SW 1271 (cell line): ENCODE measurements at regions not wholly inside any gene's neighbourhood (a gene's known extent, or its start where the extent isn't known, plus 50 kb on each side); places are given as distances from the start of the nearest gene placed in this dataset.
"Not testable (repeated sequence)": the region's sequence is repeated elsewhere in the genome, so short reads cannot be mapped to it uniquely, and the experiment has no call there.

Experiments used
- DNase-seq, 2 experiments: peaks; one replicate each; lab custom pipeline; 2025; lab: John Stamatoyannopoulos, UW

DNA sequence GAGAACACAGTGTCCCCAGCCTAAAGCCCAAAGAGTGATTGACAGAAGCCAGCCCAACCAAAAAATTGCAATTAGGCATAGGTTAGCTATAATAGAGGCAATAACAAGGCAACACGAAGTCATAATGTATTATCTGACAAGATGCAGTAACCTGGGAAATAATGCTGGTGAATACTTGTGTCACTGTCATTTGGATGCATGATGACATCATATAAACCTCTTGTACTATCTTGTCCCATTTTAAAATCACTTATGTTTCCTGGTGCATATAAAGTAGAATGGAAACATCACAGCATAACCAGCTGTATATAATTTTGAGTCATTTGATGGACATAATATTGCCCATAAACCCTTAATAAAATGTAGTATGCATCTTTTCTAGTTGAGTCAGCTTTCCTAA, 1138.3 kb upstream of the LRRTM3 start:
- DNase-seq: no peak

DNA sequence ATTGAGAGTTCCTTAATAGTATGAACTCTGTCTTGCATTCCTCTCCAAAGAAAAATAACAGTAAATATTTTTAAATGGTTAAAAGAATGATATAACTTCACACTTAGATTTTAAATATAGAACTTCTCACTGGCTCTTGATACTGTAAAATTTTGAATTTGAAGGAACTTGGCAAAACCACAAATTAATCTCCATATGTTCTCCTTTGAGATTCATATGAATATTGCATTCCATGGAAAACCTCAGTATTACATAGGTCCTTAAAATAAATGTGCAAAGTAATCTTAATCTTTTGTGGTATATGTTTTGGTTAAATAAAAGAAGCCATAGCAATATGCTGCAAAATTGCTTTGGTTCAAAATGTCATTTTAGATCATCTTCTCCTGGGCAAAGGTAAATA, 1137.6 kb upstream of the LRRTM3 start:
- DNase-seq: no peak

DNA sequence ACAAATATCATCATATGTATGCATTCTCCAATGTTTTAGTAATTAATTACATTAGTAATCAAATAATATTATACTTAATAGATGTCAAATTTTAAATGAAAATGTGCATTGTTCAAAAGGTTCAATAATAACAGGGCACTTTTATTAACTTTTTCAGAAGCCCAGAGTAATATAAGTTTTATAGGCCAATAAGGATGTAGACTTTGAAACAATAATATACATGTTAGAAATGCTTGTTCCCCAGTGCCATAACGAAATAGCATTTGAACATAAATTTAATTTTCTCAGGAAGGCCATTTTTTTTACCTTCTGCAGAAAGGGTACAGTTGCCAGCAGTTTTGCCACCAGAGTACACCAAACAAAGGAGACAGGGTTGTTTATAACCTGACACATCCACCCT, 1133.9 kb upstream of the LRRTM3 start:
- DNase-seq: no peak

DNA sequence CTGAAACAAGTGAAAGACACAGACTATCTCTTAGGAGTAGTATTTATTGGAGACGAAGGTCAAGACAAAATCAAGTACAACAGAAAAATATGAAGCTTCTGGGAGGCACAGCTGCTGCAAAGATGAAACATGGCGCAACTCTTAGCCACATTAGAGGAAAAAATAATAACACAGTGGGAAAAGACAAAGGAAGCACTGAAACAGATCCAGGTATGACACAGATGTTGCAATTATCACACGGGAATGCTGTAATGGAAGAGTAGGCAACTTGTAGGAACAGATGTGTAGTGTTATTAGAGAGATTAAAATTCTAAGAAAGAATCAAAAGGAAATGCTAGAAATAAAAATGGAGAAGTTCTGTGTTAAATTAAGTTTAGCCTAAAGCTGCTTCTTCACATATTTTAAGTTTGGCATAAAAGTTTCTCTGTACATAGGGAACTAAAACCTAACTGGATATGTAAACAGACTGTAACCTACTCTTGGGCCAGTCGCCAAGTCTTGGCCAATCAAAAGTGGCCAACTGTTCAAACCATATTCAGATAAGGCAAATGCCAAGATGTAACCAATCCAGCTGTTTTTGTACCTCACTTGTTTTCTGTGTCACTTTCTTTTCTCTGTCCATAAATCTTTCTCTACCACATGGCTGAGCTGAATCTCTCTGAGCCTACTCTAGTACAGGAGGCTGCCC, 1132.0 kb upstream of the LRRTM3 start:
- no peak for DNase-seq

DNA sequence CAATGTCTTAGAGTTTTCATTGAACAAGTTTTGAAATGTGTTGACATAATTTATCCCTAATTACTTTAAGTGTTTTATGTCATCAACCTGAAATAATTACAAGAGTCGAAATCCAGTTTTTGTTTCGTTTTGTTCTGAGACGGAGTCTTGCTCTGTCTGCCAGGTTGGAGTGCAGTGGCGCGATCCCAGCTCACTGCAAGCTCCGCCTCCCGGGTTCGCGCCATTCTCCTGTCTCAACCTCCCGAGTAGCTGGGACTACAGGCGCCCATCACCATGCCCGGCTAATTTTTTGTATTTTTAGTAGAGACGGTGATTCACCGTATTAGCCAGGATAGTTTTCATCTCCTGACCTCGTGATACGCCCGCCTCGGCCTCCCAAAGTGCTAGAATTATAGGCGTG, 1131.0 kb upstream of the LRRTM3 start:
- not testable (repeated sequence) for DNase-seq

DNA sequence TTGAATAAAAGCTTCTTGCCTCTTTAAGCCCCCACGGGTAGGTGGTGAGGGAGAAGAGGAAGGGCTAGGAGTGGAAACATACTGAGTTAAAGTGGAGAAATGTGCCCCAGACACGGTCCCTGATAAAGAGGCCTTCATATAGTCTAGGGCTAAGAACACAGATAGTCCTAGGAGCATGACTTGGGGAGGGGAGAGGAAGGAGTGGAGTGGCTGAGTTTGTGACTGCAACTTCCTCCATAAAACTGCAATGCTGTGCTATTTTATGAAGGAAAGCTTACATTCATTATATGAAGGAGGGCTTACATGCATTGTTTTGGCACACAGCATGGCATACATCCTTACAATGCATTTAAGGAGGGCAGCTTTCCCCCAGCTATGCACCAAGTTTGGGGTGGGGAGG, 1129.4 kb upstream of the LRRTM3 start:
- no peak for DNase-seq

DNA sequence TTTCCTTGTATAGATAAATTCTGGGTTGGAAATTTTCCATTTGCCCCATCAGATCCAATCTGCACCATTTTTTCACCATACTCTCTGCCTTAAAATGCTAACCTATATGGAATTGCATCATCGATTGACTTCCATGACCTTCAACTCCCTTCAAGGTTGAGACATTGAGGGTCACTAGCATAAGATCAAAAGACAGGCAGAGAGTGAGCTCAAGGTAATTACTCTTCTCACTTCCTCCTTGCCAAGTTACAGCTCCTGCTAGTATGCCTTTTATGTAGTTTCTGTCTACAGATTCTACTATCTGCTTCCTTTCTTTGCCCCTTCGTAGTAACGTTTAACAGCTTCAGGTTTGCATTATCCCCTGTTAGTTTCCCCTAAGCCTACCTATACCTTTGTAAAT, 1127.7 kb upstream of the LRRTM3 start:
- DNase-seq: no peak

DNA sequence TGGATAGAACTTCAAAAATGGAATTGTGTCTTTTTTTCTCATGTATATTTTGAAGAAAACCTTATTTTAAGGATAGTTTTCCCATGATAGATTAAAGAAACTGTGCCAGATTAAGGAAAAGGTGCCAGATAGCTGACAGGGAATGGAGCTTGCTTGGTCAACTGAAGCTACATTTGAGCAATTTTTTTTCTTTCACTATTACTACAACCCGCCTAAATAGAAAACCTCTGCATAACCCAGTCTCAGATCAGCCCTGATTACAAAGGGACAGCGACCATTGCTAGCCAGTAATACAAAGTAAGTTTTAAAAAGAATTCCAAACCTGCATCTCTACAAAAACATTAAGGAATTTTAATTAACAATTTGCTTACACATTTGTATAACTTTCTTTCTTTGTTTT, 1123.4 kb upstream of the LRRTM3 start:
- no peak for DNase-seq

DNA sequence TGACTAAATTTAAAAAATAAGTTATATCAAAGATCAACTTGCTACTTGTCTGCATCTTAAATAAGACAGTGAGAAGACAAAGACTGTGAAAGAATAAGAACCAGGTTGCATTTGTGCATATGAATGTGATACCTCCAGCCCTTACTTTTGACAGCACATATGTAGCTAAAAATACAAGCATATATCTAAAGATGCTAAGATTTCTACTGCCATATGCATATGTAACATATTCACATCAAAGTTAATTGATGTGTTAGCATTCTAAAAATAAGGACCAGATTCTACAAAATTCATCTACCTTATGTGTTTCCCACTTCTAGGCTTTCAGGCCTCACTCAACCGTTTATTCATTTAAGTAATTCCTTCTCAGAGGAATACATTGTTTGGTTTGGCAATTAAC, 1120.3 kb upstream of the LRRTM3 start:
- DNase-seq: no peak

DNA sequence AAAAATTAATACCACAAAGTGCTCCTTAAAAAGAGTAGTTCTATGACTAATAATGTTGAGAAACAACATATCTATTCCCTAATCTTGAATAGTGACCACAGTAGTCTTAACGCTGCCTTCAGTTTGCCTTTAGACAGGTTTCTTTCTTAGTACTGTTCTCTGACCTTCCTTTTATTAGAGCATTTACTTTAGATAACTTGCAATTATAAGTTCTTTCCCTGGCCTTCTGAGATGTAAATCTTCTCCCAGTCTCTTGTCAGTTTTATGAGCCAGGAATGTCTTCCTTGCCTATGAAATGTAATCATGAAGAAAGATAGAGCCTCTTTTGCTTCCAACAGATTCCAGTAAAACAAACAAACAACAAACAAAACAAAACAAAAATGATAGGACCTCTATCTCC, 1119.8 kb upstream of the LRRTM3 start:
- DNase-seq: no peak

DNA sequence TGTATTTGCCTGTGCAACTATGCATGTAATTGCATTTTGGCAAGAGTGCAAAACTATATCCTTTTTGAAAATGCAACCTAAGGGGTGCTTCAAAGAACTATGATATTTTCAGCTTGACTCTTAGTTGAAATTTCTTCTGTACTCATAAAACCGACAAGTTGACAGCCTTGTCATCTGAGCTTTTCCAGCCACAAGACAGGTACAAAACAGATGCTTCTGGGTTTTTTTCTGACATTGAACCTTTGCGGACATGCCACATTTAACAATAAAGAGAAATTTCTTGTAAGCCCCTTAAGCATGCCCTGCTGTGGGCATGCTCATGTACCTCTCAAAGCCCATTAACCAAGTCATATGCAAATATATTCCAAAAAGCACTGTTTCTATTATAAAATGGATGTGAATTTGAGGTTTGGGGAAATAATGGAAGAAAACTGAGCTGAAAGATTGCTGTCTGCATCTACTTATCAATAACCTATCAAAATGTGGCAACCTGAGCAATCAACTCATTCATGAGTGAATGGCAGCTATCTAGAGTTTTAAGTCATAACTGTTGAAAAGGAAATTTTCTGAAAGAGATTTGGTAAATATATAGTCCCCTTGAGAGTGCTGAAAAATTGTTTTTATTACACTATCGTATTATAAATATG, 1117.0 kb upstream of the LRRTM3 start:
- no peak for DNase-seq

DNA sequence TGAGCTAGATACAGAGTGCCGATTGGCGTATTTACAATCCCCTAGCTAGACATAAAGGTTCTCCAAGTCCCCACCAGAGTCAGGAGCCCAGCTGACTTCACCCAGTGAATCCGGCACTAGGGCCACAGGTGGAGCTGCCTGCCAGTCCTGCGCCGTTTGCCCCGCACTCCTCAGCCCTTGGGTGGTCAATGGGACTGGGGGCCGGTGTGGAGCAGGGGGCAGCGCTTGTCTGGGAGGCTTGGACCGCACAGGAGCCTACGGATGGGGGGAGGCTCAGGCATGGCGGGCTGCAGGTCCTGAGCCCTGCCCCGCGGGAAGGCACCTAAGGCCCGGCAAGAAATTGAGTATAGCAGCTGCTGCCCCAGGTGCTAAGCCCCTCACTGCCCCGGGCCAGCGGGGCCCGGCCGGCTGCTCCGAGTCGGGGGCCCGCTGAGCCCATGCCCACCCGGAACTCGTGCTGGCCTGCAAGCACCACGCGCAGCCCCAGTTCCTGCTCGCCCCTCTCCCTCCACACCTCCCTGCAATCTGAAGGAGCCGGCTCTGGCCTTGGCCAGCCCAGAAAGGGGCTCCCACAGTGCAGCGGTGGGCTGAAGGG, 1113.8 kb upstream of the LRRTM3 start:
- DNase-seq: no peak

DNA sequence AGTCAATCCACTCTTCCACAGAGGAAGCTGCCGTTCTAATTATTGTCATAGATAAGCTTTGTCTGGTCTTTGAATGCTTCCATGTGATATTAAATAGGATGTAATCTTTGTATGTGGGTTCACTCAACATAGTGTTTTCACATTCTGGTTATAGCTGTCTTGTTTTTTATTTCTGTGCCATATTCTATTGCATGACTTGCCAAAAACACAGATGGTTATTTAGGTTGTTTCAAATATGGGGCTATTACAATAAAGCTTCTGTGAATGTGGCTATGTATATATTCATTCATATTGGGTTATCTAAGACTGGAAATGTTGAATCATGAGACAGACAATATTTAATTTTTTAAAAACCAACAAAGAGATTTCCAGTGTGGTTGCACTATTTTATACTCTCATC, 1109.3 kb upstream of the LRRTM3 start:
- no peak for DNase-seq

DNA sequence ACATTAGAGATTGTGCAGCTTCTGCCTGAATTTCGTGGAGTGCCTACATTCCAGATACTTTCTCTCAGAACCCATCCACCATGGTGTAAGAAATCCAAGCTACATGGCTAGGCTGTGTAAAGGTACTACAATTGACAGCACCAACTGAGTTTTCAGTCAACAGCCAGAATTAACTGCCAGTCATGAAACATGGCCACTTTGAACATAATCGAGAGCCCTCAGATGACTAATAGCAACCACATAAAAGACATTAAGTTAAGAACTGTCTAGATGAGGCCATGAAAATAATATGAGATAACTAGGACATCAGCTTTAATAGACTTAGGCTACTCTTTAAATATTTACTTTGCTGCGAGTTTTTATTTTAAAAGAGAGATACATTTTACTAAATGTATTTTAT, 1106.8 kb upstream of the LRRTM3 start:
- DNase-seq: no peak

DNA sequence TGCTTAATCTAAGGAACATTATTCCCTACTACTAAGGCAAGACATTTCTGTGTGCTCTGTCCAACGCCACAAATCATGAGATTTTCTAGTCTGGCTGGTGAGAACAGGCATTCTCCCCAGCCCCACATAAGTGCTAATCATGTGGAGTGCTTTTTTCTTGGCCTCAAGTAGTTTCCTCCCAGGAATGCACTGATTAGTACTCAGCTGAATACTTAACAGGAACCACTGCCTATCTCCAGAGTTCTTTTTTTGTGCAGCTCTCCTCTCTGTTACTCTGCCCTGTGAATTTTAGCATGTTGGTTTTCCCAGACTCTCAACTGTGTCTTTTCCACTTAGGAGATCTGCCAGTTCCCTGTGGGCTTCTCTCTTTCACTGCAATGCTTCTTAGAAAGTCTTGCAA, 1098.5 kb upstream of the LRRTM3 start:
- DNase-seq: no peak

DNA sequence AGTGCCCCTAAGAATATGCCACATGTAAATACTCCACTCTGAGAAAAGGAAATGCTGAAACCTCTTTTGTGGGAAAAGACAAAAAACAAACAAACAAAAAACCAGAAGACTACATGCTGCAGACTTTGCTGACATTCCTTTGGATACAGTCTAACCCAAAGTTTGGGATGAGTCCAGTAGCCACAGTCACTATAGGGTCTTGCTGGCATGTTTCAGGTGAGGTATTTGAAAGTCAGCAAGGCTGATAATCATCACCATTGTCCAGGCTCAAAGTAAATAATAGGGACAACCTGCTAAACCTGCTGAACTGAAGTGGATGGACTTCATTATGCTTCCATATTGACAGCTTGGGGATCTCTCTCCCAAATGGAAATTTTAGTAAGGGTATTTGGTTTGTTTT, 1087.0 kb upstream of the LRRTM3 start:
- DNase-seq: no peak

DNA sequence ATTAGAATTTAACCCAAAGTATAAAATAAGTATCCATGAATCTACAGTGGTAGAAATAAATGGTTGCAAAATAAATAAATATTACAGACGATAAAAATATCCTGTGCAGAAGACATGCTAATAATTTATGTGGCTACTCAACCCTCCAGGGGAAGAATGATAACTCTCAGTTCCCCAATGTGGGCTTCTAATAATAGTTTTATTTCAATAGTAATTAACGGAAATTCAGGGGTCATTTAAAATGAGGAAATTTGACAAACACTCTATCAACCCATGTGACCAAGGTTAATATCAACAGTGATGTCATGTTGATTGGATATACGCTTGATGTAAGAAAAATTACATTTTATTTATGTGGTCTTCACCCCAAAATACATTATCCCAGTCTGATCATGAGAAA, 1082.6 kb upstream of the LRRTM3 start:
- DNase-seq: no peak

DNA sequence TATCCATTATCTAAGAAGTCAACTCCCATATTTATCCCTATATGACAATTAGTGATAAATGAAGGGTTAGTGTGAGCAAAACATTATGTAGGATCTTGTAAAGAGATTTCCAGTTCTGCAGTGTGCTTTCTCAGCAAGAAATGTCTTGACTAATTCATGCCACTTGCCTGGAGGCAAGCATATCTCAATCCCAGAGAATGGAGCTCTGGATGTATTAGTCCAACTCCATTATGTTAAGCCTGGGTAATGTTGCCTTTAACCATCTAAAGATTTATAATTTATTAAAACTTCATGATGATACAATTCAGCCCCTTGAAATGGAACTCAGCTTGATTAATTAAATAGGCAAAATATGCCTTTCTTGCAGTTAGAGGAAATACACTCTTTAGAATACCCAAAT, 1079.9 kb upstream of the LRRTM3 start:
- no peak for DNase-seq

DNA sequence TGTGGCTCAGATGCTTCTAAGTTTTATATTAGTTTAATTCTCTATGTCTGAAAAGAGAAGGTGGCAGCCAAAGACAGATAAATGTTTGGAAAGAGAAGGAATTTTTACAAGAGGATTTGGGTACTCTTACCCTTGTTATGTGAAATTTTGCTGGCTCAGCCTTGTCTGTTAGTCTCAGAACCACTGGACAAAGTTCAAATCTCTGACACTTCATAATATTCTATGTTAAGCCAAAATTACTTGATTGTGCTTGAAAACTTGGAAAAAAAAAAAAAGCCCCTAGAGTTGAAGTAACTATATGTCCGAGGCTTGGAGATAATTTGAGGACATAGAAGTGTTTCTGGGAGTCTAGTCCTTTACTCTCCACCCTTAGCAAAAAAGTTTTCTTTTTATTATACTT, 1079.3 kb upstream of the LRRTM3 start:
- no peak for DNase-seq

DNA sequence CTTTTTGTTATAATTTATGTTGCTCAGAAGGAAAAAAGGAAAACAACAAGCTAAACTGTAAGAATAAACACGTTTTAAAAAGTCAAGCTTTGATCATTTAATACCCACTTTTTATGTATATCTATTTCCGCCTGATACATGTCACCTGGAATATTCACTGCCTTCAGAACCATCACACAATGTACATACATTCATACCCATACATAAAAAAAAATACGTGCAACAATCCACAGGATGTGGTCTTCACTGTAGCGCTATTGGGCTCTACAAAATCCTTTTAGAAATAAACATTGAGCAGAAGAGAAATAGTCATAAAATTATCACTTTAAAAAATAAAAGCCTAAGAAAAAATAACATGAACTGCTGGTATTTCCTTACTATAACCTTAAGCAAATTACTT, 1078.9 kb upstream of the LRRTM3 start:
- no peak for DNase-seq

DNA sequence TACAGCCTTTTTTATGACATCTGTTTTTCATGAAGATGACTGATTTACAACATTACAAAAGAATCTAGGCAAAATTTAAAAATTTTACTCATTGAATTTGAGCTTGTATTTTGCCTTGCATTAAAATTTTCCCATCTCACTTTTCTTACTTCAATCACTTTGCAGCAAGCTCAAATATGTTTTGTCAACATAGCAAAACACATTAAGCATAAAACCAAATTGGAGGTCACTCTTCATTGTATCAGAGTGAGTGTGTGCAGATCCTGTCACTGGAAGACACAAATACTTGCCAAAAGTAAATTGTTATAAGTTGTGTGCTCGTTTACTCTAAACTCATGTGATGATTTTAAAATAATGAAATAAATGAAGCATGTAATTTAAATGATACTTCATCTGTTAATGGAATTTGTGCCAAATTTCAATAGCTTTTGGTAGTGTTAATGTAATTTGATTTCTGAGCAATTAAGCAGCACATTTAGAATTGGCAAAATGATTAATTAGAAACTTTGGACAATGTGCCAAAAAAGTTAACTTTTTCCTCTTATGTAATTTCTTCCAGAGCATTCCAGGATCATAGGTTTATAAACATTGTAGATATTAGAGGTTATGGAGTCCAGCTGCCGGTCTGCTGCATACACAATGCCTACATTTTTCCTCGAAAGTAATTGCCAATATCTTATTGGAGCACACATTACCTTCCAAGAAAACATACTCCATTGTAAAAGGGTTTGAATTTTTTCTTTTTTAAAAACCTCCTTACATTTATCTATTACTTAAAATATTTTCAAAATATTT, 1078.2 kb upstream of the LRRTM3 start:
- no peak for DNase-seq

DNA sequence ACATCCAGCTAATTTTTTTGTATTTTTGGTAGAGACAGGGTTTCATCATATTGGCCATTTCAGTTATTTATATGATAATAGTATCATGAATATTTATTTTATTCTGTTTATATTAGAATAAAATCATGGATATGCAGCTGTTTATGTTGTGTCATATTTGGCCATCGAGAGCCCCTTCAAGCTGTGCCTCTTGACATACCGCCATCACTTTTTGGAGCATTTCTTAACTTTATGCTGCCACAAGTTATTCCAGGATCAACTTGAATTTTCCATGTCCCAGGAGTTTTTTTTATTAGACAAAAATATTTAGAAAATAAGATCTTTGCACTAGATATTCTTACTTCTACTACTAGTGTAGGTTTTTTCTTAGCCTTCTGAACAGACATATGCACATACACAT, 1067.0 kb upstream of the LRRTM3 start:
- DNase-seq: no peak

DNA sequence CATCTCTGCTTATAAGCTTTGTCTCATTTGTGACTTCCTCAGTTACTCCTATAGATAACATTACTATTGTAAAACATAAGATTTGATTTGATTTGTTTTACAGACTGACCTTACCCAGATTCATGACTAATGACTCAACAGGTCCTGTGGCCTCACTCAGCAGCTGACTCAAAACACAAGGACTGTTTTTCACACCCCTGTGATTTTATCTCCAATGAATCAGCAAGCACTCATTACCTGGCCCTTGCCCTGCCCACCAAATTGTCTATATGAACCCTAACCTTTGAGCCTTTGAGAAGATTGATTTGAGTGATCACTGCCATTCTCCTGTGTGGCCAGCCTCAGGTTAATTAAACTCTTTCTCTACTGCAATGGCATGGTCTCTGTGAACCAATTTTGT, 1064.6 kb upstream of the LRRTM3 start:
- no peak for DNase-seq
